ENCODE measurements at regions not wholly inside any gene's neighbourhood (a gene's known extent, or its start where the extent isn't known, plus 50 kb on each side); places are given as distances from the start of the nearest gene placed in this dataset.

- Histone ChIP-seq H4K20me1 (ENCODE audit: insufficient read depth, low read length) (no peaks in the 10 kb centered on the region), H3K9me3 (replicated peaks in 1 of 2; ENCODE audit: control insufficient read depth in 1 of 2, insufficient read depth in 1 of 2, low read length in 2 of 2) (no peaks in the 10 kb centered on the region), H3K36me3 (replicated peaks in 1 of 2; ENCODE audit: control insufficient read depth in 1 of 2, insufficient read depth in 2 of 2, low read length in 2 of 2) (no peaks in the 10 kb centered on the region), H2AFZ (ENCODE audit: insufficient read depth, low read depth, low read length, poor library complexity, severe bottlenecking) (no peak overlapping the region), H3K79me2 (ENCODE audit: insufficient read depth, low read length) (no peaks in the 10 kb centered on the region), H3K4me1 (ENCODE audit: control insufficient read depth in 1 of 2, insufficient read depth in 2 of 2, low read length in 2 of 2) (no peaks in the 10 kb centered on the region), H3K9ac (ENCODE audit: insufficient read depth, low read length, poor library complexity, severe bottlenecking) (no peak overlapping the region), H3K4me3 (replicated peaks in 1 of 3; ENCODE audit: low read depth in 2 of 3, low read length in 3 of 3) (no peak overlapping the region), H3K27me3 (ENCODE audit: control insufficient read depth in 2 of 2, insufficient read depth in 2 of 2, low read length in 2 of 2) (no peaks in the 10 kb centered on the region), H3K27ac (ENCODE audit: low read depth in 1 of 2, low read length in 2 of 2) (no peak overlapping the region), H3K4me2 (replicated peaks; ENCODE audit: extremely low read depth, low read length, poor library complexity, severe bottlenecking) (no peak overlapping the region)
- H3K36me3 Mint-ChIP-seq, result no peaks in the 10 kb centered on the region
- no peaks in the 10 kb centered on the region for H3K9me3 Mint-ChIP-seq
- WGBS (ENCODE audit: insufficient coverage), result no CpG with 5 or more reads among the region's 2 CpGs
- no peak overlapping the region for H3K27ac Mint-ChIP-seq
- no peaks in the 10 kb centered on the region for H3K27me3 Mint-ChIP-seq (ENCODE audit: low read depth in 3 of 3)
- no peak for TF ChIP-seq CTCF (IDR thresholded peaks at IDR 0.05)
- H3K4me1 Mint-ChIP-seq, result peaks cover 6% of the 10 kb centered on the region
- DNase-seq, result no peak
- intact Hi-C loops (cut with micrococcal nuclease), result no loop called here
- H3K4me3 Mint-ChIP-seq, result no peak overlapping the region
These were observed 494.5 kb upstream of the PKN2 start for GRCh38 chr1:88189525-88189924.

- H3K27ac ChIP-seq (ENCODE audit: low read depth in 1 of 2, low read length in 2 of 2), result no peak overlapping the region
- intact Hi-C loops (cut with micrococcal nuclease), result no loop called here
- H3K9ac ChIP-seq (ENCODE audit: insufficient read depth, low read length, poor library complexity, severe bottlenecking), result no peak overlapping the region
- H3K9me3 ChIP-seq (replicated peaks in 1 of 2; ENCODE audit: control insufficient read depth in 1 of 2, insufficient read depth in 1 of 2, low read length in 2 of 2), result no peaks in the 10 kb centered on the region
- no peak overlapping the region for H3K4me3 Mint-ChIP-seq
- no peaks in the 10 kb centered on the region for H3K79me2 ChIP-seq (ENCODE audit: insufficient read depth, low read length)
- H3K27ac Mint-ChIP-seq, result no peak overlapping the region
- no peaks in the 10 kb centered on the region for H3K36me3 Mint-ChIP-seq
- H3K4me1 ChIP-seq (ENCODE audit: control insufficient read depth in 1 of 2, insufficient read depth in 2 of 2, low read length in 2 of 2), result no peaks in the 10 kb centered on the region
- DNase-seq, result no peak
- no peaks in the 10 kb centered on the region for H4K20me1 ChIP-seq (ENCODE audit: insufficient read depth, low read length)
- H3K9me3 Mint-ChIP-seq, result no peaks in the 10 kb centered on the region
- no peaks in the 10 kb centered on the region for H3K27me3 Mint-ChIP-seq (ENCODE audit: low read depth in 3 of 3)
- H3K27me3 ChIP-seq (ENCODE audit: control insufficient read depth in 2 of 2, insufficient read depth in 2 of 2, low read length in 2 of 2), result no peaks in the 10 kb centered on the region
- no peak overlapping the region for H3K4me3 ChIP-seq (replicated peaks in 1 of 3; ENCODE audit: low read depth in 2 of 3, low read length in 3 of 3)
- H3K36me3 ChIP-seq (replicated peaks in 1 of 2; ENCODE audit: control insufficient read depth in 1 of 2, insufficient read depth in 2 of 2, low read length in 2 of 2), result no peaks in the 10 kb centered on the region
- no peak for TF ChIP-seq CTCF (IDR thresholded peaks at IDR 0.05)
- H3K4me2 ChIP-seq (replicated peaks; ENCODE audit: extremely low read depth, low read length, poor library complexity, severe bottlenecking), result no peak overlapping the region
- WGBS (ENCODE audit: insufficient coverage), result 90% methylated on average over 1 of the region's 2 CpGs
- H3K4me1 Mint-ChIP-seq, result peaks cover 6% of the 10 kb centered on the region
- no peak overlapping the region for H2AFZ ChIP-seq (ENCODE audit: insufficient read depth, low read depth, low read length, poor library complexity, severe bottlenecking)
These were observed 492.2 kb upstream of the PKN2 start for GRCh38 chr1:88191917-88192316.

Measured in CD14-positive monocyte (primary cell).